H9 (cell line): ENCODE measurements at regions not wholly inside any gene's neighbourhood (a gene's known extent, or its start where the extent isn't known, plus 50 kb on each side); places are given as distances from the start of the nearest gene placed in this dataset.

Experiments
- DNase-seq: peaks from one replicate; pipeline ENCODE4 v3.0.0-alpha.2; 2017
- H2AFZ ChIP-seq: one replicate; pipeline ENCODE4 v1.6.1; 2013; ENCODE audit warnings: mild to moderate bottlenecking, low read length, control low read depth, moderate library complexity
- H2AK5ac ChIP-seq: 2 replicates; pipeline ENCODE4 v1.6.1; 2013; ENCODE audit warnings: low read length, control low read depth, mixed read lengths; ENCODE audit not compliant: insufficient read length
- H2BK120ac ChIP-seq: one replicate; pipeline ENCODE4 v1.6.1; 2013; ENCODE audit warnings: low read depth, mild to moderate bottlenecking, low read length, control low read depth, inconsistent platforms; ENCODE audit not compliant: poor library complexity, severe bottlenecking
- H2BK12ac ChIP-seq: 2 replicates; pipeline ENCODE4 v1.6.1; 2013; ENCODE audit warnings: low read length, control low read depth, mixed read lengths, low read depth; ENCODE audit not compliant: insufficient read length
- H2BK15ac ChIP-seq: 2 replicates; pipeline ENCODE4 v1.6.1; 2013; ENCODE audit warnings: low read depth, low read length, control low read depth
- H2BK20ac ChIP-seq: one replicate; pipeline ENCODE4 v1.6.1; 2013; ENCODE audit warnings: low read depth, mild to moderate bottlenecking, low read length, control low read depth, inconsistent platforms; ENCODE audit not compliant: poor library complexity, severe bottlenecking
- H2BK5ac ChIP-seq: 2 replicates; pipeline ENCODE4 v1.6.1; 2013; ENCODE audit warnings: low read length, control low read depth, mixed read lengths; ENCODE audit not compliant: insufficient read length
- H3K14ac ChIP-seq: 2 replicates; pipeline ENCODE4 v1.6.1; 2013; ENCODE audit warnings: low read length, control low read depth; ENCODE audit not compliant: insufficient read depth
- H3K18ac ChIP-seq: 2 replicates; pipeline ENCODE4 v1.6.1; 2013; ENCODE audit warnings: low read depth, mild to moderate bottlenecking, mixed read lengths, low read length, control low read depth; ENCODE audit not compliant: insufficient read length
- H3K23ac ChIP-seq: 2 replicates; pipeline ENCODE4 v1.6.1; 2013; ENCODE audit warnings: low read length, control low read depth, mixed read lengths, low read depth; ENCODE audit not compliant: insufficient read length
- H3K23me2 ChIP-seq: 2 replicates; pipeline ENCODE4 v1.6.1; 2013; ENCODE audit warnings: low read depth, mild to moderate bottlenecking, mixed read lengths, low read length, control low read depth; ENCODE audit not compliant: insufficient read length, poor library complexity, severe bottlenecking
- H3K27ac ChIP-seq: 2 replicates; pipeline ENCODE4 v1.5.1; 2013; ENCODE audit warnings: low read length, control low read depth, mixed read lengths, low read depth; ENCODE audit not compliant: insufficient read length
- H3K27me3 ChIP-seq: 2 replicates; pipeline ENCODE4 v1.6.1; 2013; ENCODE audit warnings: low read length, control low read depth, inconsistent platforms; ENCODE audit not compliant: insufficient read depth
- H3K4ac ChIP-seq: 2 replicates; pipeline ENCODE4 v1.6.1; 2013; ENCODE audit warnings: low read depth, mild to moderate bottlenecking, control low read depth, inconsistent platforms, low read length, moderate library complexity
- H3K4me1 ChIP-seq: 2 replicates; pipeline ENCODE4 v1.6.1; 2013; ENCODE audit warnings: low read length, control low read depth, inconsistent platforms; ENCODE audit not compliant: insufficient read depth
- H3K4me2 ChIP-seq: 2 replicates; pipeline ENCODE4 v1.6.1; 2013; ENCODE audit warnings: low read length, control low read depth, mixed read lengths; ENCODE audit not compliant: insufficient read length, insufficient read depth
- H3K56ac ChIP-seq: 2 replicates; pipeline ENCODE4 v1.6.1; 2013; ENCODE audit warnings: low read depth, mild to moderate bottlenecking, mixed read lengths, low read length, control low read depth; ENCODE audit not compliant: insufficient read length
- H3K79me1 ChIP-seq: 2 replicates; pipeline ENCODE4 v1.6.1; 2013; ENCODE audit warnings: low read depth, mild to moderate bottlenecking, moderate library complexity, low read length, control low read depth, inconsistent platforms; ENCODE audit not compliant: insufficient read depth, poor library complexity, severe bottlenecking
- H3K79me2 ChIP-seq: 2 replicates; pipeline ENCODE4 v1.6.1; 2013; ENCODE audit warnings: low read length, control low read depth, inconsistent platforms; ENCODE audit not compliant: insufficient read depth
- H3K9ac ChIP-seq: 2 replicates; pipeline ENCODE4 v1.6.1; 2013; ENCODE audit warnings: low read length, control low read depth, mixed read lengths; ENCODE audit not compliant: insufficient read length; ENCODE audit errors: extremely low read depth
- H3K9me3 ChIP-seq: one replicate; pipeline ENCODE4 v1.6.1; 2013; ENCODE audit warnings: low read depth, low read length, inconsistent platforms; ENCODE audit not compliant: control insufficient read depth
- H3T11ph ChIP-seq: one replicate; pipeline ENCODE4 v1.6.1; 2013; ENCODE audit warnings: mild to moderate bottlenecking, low read length, control low read depth, inconsistent platforms
- H4K20me1 ChIP-seq: one replicate; pipeline ENCODE4 v1.6.1; 2013; ENCODE audit not compliant: control insufficient read depth, insufficient read length, insufficient read depth
- H4K5ac ChIP-seq: 2 replicates; pipeline ENCODE4 v1.6.1; 2013; ENCODE audit warnings: low read depth, mild to moderate bottlenecking, mixed read lengths, low read length, control low read depth; ENCODE audit not compliant: insufficient read length
- H4K8ac ChIP-seq: replicated peaks from 2 replicates; pipeline ENCODE4 v1.6.1; 2013; ENCODE audit warnings: low read length, control low read depth, mixed read lengths, low read depth; ENCODE audit not compliant: insufficient read length
- H4K91ac ChIP-seq: 2 replicates; pipeline ENCODE4 v1.6.1; 2013; ENCODE audit warnings: low read depth, mild to moderate bottlenecking, moderate library complexity, mixed read lengths, low read length, control low read depth; ENCODE audit not compliant: insufficient read length
- H3K27ac Mint-ChIP-seq, 3 experiments: 2 replicates in 2 of 3; 3 replicates in 1 of 3; pipeline ENCODE4 v1.8.0; 2020 to 2021; ENCODE audit warnings: mixed read lengths in 3 of 3, mild to moderate bottlenecking in 1 of 3, moderate library complexity in 1 of 3
- H3K27me3 Mint-ChIP-seq: 2 replicates; pipeline ENCODE4 v1.8.0; 2021; ENCODE audit warnings: low read depth, mild to moderate bottlenecking, moderate library complexity, mixed read lengths
- H3K36me3 Mint-ChIP-seq, 3 experiments: 2 replicates in 2 of 3; 3 replicates in 1 of 3; pipeline ENCODE4 v1.8.0; 2020 to 2021; ENCODE audit warnings: low read depth in 3 of 3, mixed read lengths in 3 of 3; ENCODE audit not compliant: insufficient read depth in 1 of 3
- H3K4me1 Mint-ChIP-seq, 2 experiments: 2 replicates each; pipeline ENCODE4 v1.8.0; 2020; ENCODE audit warnings: mixed read lengths in 2 of 2
- H3K4me3 Mint-ChIP-seq, 2 experiments: 2 replicates in 1 of 2; 3 replicates in 1 of 2; pipeline ENCODE4 v1.8.0; 2020 to 2021; ENCODE audit warnings: mild to moderate bottlenecking in 2 of 2, mixed read lengths in 2 of 2, moderate library complexity in 1 of 2
- H3K9me3 Mint-ChIP-seq, 2 experiments: 2 replicates in 1 of 2; 3 replicates in 1 of 2; pipeline ENCODE4 v1.8.0; 2020; ENCODE audit warnings: mild to moderate bottlenecking in 2 of 2, mixed read lengths in 2 of 2, moderate library complexity in 1 of 2
- CTCF ChIP-seq: fragments of 200-600 bp; sonication (generic); conservative IDR thresholded peaks from 3 replicates; pipeline ENCODE4 v1.8.0; 2021; ENCODE audit warnings: antibody characterized with exemption, mild to moderate bottlenecking

GRCh38 chr1:82214606-82215005 lies 413.9 kb downstream of the ADGRL2 start:
- no peak overlapping the region for H2BK5ac ChIP-seq
- no peaks in the 10 kb centered on the region for H3K27me3 ChIP-seq
- H2AK5ac ChIP-seq: no peak overlapping the region
- no peak overlapping the region for H2BK12ac ChIP-seq
- H3K4me2 ChIP-seq: no peak overlapping the region
- no peak overlapping the region for H4K8ac ChIP-seq
- H3K4ac ChIP-seq: no peak overlapping the region
- no peak overlapping the region for H2BK15ac ChIP-seq
- Mint-ChIP-seq H3K9me3 (no peaks in the 10 kb centered on the region), H3K4me3 (no peak overlapping the region), H3K4me1 (no peaks in the 10 kb centered on the region), H3K27me3 (no peaks in the 10 kb centered on the region), H3K36me3 (no peaks in the 10 kb centered on the region), H3K27ac (no peak overlapping the region)
- H3K9ac ChIP-seq: no peak overlapping the region
- no peak overlapping the region for H3K18ac ChIP-seq
- no peak overlapping the region for H2AFZ ChIP-seq
- H3K14ac ChIP-seq: no peak overlapping the region
- no peak for DNase-seq
- no peaks in the 10 kb centered on the region for H3K79me1 ChIP-seq
- no peak overlapping the region for H3T11ph ChIP-seq
- no peak overlapping the region for H3K27ac ChIP-seq
- H2BK120ac ChIP-seq: no peak overlapping the region
- TF ChIP-seq CTCF: no peak
- no peaks in the 10 kb centered on the region for H3K4me1 ChIP-seq
- no peak overlapping the region for H4K5ac ChIP-seq
- no peak overlapping the region for H3K56ac ChIP-seq
- H3K23me2 ChIP-seq: no peaks in the 10 kb centered on the region
- no peak overlapping the region for H4K91ac ChIP-seq
- no peaks in the 10 kb centered on the region for H3K79me2 ChIP-seq
- H2BK20ac ChIP-seq: no peak overlapping the region
- H3K23ac ChIP-seq: no peak overlapping the region
- no peaks in the 10 kb centered on the region for H4K20me1 ChIP-seq
- no peaks in the 10 kb centered on the region for H3K9me3 ChIP-seq
